ENCODE measurements at regions not wholly inside any gene's neighbourhood (a gene's known extent, or its start where the extent isn't known, plus 50 kb on each side); places are given as distances from the start of the nearest gene placed in this dataset.

DNA sequence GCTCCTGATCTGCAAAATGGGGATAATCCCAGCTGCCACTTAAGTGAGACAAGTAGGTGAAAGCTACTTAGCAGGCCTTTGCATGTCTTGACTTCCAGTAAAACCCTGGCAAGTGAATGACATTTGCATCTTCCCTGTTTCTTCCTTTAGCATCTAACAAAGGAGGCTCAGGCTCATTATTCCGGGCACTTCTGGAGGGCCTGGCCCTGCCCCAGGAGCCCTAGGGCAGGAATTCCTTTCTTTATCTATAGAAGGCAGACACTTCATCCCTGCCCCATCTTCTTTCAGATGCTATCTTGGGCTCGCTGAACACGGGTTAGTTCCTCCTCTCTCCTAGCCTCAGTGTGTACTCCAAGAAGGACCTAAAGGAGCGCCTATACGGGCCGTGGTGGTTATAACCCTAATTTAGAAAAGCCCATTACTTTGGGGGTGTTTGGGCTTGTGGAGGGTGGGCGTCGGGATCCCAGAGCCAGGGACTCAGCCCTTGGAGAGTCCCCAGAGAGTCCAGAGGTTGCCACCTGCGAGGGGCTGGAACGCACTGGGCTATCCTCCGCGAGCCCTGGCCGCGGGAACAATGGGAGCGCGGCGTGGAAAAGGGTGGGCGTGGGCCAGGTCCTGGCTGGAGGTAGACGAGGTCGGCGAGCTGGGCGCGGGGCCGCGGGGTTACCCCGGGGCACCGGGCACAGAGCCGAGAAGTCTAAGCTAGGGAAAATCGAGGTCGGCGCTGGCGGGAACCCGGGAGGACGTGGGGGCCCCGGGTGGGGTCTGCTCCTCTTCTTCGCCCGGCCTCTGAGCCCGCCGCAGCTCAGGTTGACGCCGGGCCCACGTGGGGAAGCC is 62.8 kb upstream of the EPB41L1 start:
- peaks cover 5% of the 10 kb centered on the region for H3K27me3 ChIP-seq (ENCODE audit: insufficient read depth, low read depth, low read length)
- no peaks in the 10 kb centered on the region for H3K9me2 ChIP-seq (ENCODE audit: insufficient read depth, low read length)
- no peaks in the 10 kb centered on the region for H4K20me1 ChIP-seq (ENCODE audit: insufficient read depth)
- peak overlapping the region; percentile 96 for H3K27ac ChIP-seq (ENCODE audit: low read length)
- peak overlapping the region; percentile 97 for H3K9ac ChIP-seq (ENCODE audit: low read length)
- peak overlapping the region; percentile 83 for H2AFZ ChIP-seq (ENCODE audit: low read depth, low read length)
- TF ChIP-seq CTCF (IDR thresholded peaks at IDR 0.05; ENCODE audit: poor library complexity, severe bottlenecking) (peak; percentile 17), POLR2AphosphoS5 (IDR thresholded peaks at IDR 0.05) (no peak), MXI1 (conservative IDR thresholded peaks at IDR 0.05; ENCODE audit: poor library complexity, severe bottlenecking) (peak; percentile 66)
- TF ChIP-seq, protein P1, sequence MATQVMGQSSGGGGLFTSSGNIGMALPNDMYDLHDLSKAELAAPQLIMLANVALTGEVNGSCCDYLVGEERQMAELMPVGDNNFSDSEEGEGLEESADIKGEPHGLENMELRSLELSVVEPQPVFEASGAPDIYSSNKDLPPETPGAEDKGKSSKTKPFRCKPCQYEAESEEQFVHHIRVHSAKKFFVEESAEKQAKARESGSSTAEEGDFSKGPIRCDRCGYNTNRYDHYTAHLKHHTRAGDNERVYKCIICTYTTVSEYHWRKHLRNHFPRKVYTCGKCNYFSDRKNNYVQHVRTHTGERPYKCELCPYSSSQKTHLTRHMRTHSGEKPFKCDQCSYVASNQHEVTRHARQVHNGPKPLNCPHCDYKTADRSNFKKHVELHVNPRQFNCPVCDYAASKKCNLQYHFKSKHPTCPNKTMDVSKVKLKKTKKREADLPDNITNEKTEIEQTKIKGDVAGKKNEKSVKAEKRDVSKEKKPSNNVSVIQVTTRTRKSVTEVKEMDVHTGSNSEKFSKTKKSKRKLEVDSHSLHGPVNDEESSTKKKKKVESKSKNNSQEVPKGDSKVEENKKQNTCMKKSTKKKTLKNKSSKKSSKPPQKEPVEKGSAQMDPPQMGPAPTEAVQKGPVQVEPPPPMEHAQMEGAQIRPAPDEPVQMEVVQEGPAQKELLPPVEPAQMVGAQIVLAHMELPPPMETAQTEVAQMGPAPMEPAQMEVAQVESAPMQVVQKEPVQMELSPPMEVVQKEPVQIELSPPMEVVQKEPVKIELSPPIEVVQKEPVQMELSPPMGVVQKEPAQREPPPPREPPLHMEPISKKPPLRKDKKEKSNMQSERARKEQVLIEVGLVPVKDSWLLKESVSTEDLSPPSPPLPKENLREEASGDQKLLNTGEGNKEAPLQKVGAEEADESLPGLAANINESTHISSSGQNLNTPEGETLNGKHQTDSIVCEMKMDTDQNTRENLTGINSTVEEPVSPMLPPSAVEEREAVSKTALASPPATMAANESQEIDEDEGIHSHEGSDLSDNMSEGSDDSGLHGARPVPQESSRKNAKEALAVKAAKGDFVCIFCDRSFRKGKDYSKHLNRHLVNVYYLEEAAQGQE (IDR thresholded peaks at IDR 0.05; ENCODE audit: borderline replicate concordance): peak; percentile 2
- peaks cover 4% of the 10 kb centered on the region for H3F3A ChIP-seq (ENCODE audit: insufficient read depth, low read length, poor library complexity, severe bottlenecking)
- no peaks in the 10 kb centered on the region for H3K9me3 ChIP-seq (ENCODE audit: low read length)
- H3K4me3 ChIP-seq (ENCODE audit: low read length): peak overlapping the region; percentile 74
- peaks cover 28% of the 10 kb centered on the region for H3K79me2 ChIP-seq (replicated peaks; ENCODE audit: insufficient read depth, low read length)
- peak overlapping the region; percentile 79 for H3K4me2 ChIP-seq (ENCODE audit: low read length)
- H3K36me3 ChIP-seq (ENCODE audit: insufficient read depth, low read length): no peaks in the 10 kb centered on the region

GRCh38 chr20:36092398-36093024 is 62.0 kb upstream of the EPB41L1 start:
- Histone ChIP-seq H3K27ac (ENCODE audit: low read length) (peak overlapping the region; percentile 96), H3K4me2 (ENCODE audit: low read length) (peak overlapping the region; percentile 10), H3K36me3 (ENCODE audit: insufficient read depth, low read length) (no peaks in the 10 kb centered on the region), H3K9me3 (ENCODE audit: low read length) (no peaks in the 10 kb centered on the region), H3K9me2 (ENCODE audit: insufficient read depth, low read length) (no peaks in the 10 kb centered on the region), H3K79me2 (replicated peaks; ENCODE audit: insufficient read depth, low read length) (peaks cover 34% of the 10 kb centered on the region), H2AFZ (ENCODE audit: low read depth, low read length) (peak overlapping the region; percentile 54), H3K4me3 (ENCODE audit: low read length) (peak overlapping the region; percentile 74), H3K9ac (ENCODE audit: low read length) (peak overlapping the region; percentile 97), H4K20me1 (ENCODE audit: insufficient read depth) (no peaks in the 10 kb centered on the region), H3F3A (ENCODE audit: insufficient read depth, low read length, poor library complexity, severe bottlenecking) (peaks cover 4% of the 10 kb centered on the region), H3K27me3 (ENCODE audit: insufficient read depth, low read depth, low read length) (peaks cover 5% of the 10 kb centered on the region)
- peak; percentile 63 for TF ChIP-seq POLR2AphosphoS5 (IDR thresholded peaks at IDR 0.05)
- TF ChIP-seq TAF1 (IDR thresholded peaks at IDR 0.05; ENCODE audit: low read depth): no peak

Measured in neural cell (in vitro differentiated cells).